Parathyroid adenoma (tissue), 2 donors: ENCODE measurements at regions not wholly inside any gene's neighbourhood (a gene's known extent, or its start where the extent isn't known, plus 50 kb on each side); places are given as distances from the start of the nearest gene placed in this dataset.

Experiments
- H2AFZ ChIP-seq: fragments of 300-600 bp; sonication (generic); one replicate; pipeline ENCODE4 v1.7.0; 2017; ENCODE audit warnings: antibody characterized with exemption, mild to moderate bottlenecking
- H3K27ac ChIP-seq: fragments of 300-600 bp; sonication (generic); one replicate; pipeline ENCODE4 v1.7.0; 2017
- H3K27me3 ChIP-seq: fragments of 300-600 bp; sonication (generic); one replicate; pipeline ENCODE4 v1.7.0; 2017; ENCODE audit warnings: low read length; ENCODE audit not compliant: control insufficient read depth, insufficient read depth
- H3K36me3 ChIP-seq: fragments of 300-600 bp; sonication (generic); one replicate; pipeline ENCODE4 v1.7.0; 2017; ENCODE audit warnings: low read length; ENCODE audit not compliant: control insufficient read depth, insufficient read depth
- H3K4me1 ChIP-seq: fragments of 300-600 bp; sonication (generic); one replicate; pipeline ENCODE4 v1.7.0; 2017; ENCODE audit warnings: control low read depth
- H3K4me2 ChIP-seq: fragments of 300-600 bp; sonication (generic); one replicate; pipeline ENCODE4 v1.7.0; 2017; ENCODE audit warnings: low read length
- H3K4me3 ChIP-seq: fragments of 300-600 bp; sonication (generic); one replicate; pipeline ENCODE4 v1.7.0; 2017; ENCODE audit warnings: low read depth, low read length
- H3K79me2 ChIP-seq: fragments of 300-600 bp; sonication (generic); one replicate; pipeline ENCODE4 v1.7.0; 2017; ENCODE audit warnings: control low read depth
- H3K9ac ChIP-seq: fragments of 300-600 bp; sonication (generic); one replicate; pipeline ENCODE4 v1.7.0; 2017; ENCODE audit warnings: mild to moderate bottlenecking
- H3K9me3 ChIP-seq: fragments of 300-600 bp; sonication (generic); one replicate; pipeline ENCODE4 v1.7.0; 2017; ENCODE audit warnings: low read length; ENCODE audit not compliant: control insufficient read depth
- CTCF ChIP-seq: fragments of 300-600 bp; sonication (generic); IDR thresholded peaks from one replicate; pipeline ENCODE4 v1.7.0; 2017; ENCODE audit warnings: antibody characterized with exemption, mild to moderate bottlenecking
- donor health status: primary hyperparathyroidism.

- Histone ChIP-seq H3K4me2 (no peak overlapping the region), H3K9me3 (no peaks in the 10 kb centered on the region), H3K27ac (no peak overlapping the region), H3K4me1 (no peaks in the 10 kb centered on the region), H3K36me3 (no peaks in the 10 kb centered on the region), H3K79me2 (no peaks in the 10 kb centered on the region), H3K9ac (no peak overlapping the region), H3K4me3 (no peak overlapping the region), H2AFZ (no peak overlapping the region), H3K27me3 (no peaks in the 10 kb centered on the region)
- no peak for TF ChIP-seq CTCF
Measured at GRCh38 chr14:104284107-104284592, 145.8 kb downstream of the KIF26A start.

- Histone ChIP-seq H3K27me3 (no peaks in the 10 kb centered on the region), H3K4me2 (no peak overlapping the region), H3K4me1 (no peaks in the 10 kb centered on the region), H3K9ac (no peak overlapping the region), H3K27ac (no peak overlapping the region), H3K36me3 (no peaks in the 10 kb centered on the region), H3K79me2 (no peaks in the 10 kb centered on the region), H3K4me3 (no peak overlapping the region), H3K9me3 (no peaks in the 10 kb centered on the region), H2AFZ (no peak overlapping the region)
- no peak for TF ChIP-seq CTCF
Measured at GRCh38 chr14:104284636-104285507, 146.5 kb downstream of the KIF26A start.

GRCh38 chr14:104285508-104285840 is 147.1 kb downstream of the KIF26A start:
- Histone ChIP-seq H3K27ac (no peak overlapping the region), H3K79me2 (no peaks in the 10 kb centered on the region), H3K4me3 (no peak overlapping the region), H3K9ac (no peak overlapping the region), H3K9me3 (no peaks in the 10 kb centered on the region), H3K4me2 (no peak overlapping the region), H3K27me3 (no peaks in the 10 kb centered on the region), H2AFZ (no peak overlapping the region), H3K36me3 (no peaks in the 10 kb centered on the region), H3K4me1 (no peaks in the 10 kb centered on the region)
- TF ChIP-seq CTCF: no peak

- Histone ChIP-seq H3K9me3 (no peaks in the 10 kb centered on the region), H3K79me2 (no peaks in the 10 kb centered on the region), H3K4me3 (no peak overlapping the region), H3K36me3 (no peaks in the 10 kb centered on the region), H3K27me3 (no peaks in the 10 kb centered on the region), H2AFZ (no peak overlapping the region), H3K9ac (no peak overlapping the region), H3K27ac (no peak overlapping the region), H3K4me1 (no peaks in the 10 kb centered on the region), H3K4me2 (no peak overlapping the region)
- TF ChIP-seq CTCF: no peak
Measured at GRCh38 chr14:104286086-104286485, 147.7 kb downstream of the KIF26A start.

GRCh38 chr14:104286496-104286895 is 148.1 kb downstream of the KIF26A start:
- Histone ChIP-seq H3K79me2 (no peaks in the 10 kb centered on the region), H3K4me3 (no peak overlapping the region), H3K27me3 (no peaks in the 10 kb centered on the region), H3K4me1 (no peaks in the 10 kb centered on the region), H2AFZ (no peak overlapping the region), H3K36me3 (no peaks in the 10 kb centered on the region), H3K27ac (no peak overlapping the region), H3K9ac (no peak overlapping the region), H3K4me2 (no peak overlapping the region), H3K9me3 (no peaks in the 10 kb centered on the region)
- TF ChIP-seq CTCF: no peak
